HG03196 (cell line): ENCODE measurements at regions not wholly inside any gene's neighbourhood (a gene's known extent, or its start where the extent isn't known, plus 50 kb on each side); places are given as distances from the start of the nearest gene placed in this dataset.

Source experiments
- ATAC-seq: cut with Tn5 transposase; IDR thresholded peaks from one replicate; pipeline ENCODE4 v1.9.1; 2021; ENCODE audit not compliant: unreplicated experiment

GRCh38 chr11:23232652-23233051 is 372.4 kb upstream of the CCDC179 start:
- no peak for ATAC-seq

- ATAC-seq, result no peak
Observed at GRCh38 chr11:23233075-23233474, 372.8 kb upstream of the CCDC179 start.

DNA sequence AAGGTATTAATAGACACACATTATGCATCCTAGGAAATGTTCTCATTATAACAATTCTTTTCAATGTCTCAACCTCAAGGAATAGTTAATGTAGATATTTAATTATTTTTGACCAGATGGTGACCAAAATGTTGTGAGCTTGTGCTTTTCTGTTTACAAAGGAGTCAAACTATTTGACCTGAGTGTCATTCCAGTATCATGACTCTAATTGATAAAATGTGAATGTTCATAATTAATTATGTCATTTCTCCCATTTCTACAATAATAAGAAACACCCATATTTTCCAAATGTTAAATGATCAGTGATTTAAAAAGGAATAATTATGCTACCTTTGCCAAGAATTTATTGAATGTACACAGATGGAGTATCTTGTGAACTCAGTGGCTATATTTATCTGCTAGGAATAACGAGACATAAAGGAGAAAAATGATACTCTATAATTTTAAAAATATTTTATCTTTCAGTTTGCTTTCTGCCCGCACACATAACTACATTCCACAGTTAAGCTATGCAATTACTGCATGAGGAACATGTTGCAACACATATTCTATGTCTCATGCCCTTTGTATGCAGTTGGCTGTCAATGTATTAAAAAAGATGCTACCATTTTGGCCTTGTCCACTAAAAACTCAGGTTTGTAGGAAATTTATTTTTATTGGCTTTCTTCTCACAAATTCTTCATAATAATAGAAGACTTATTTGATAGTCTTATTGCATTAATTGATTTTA is 376.7 kb upstream of the CCDC179 start:
- no peak for ATAC-seq

- ATAC-seq, result no peak
Observed at GRCh38 chr11:23252426-23252825, 392.2 kb upstream of the CCDC179 start.

DNA sequence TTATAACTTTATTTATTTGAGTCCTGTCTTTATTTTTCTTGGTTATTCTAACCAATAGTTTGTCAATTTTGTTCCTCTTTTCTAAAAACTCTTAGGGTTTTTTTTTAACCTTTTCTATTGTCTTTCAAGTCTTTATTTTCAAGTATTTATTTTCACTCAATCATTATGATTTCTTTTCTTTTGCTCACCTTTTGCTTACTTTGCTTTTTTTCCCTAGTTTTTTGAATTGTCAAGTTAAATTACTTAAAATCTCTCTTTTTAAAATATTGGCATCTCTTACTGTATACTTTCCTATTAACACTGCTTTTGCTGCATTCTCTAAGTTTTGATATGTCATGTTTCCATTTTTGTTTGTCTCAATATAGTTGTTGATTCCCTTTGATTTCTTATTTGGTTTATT is 396.8 kb upstream of the CCDC179 start:
- ATAC-seq, result no peak

GRCh38 chr11:23257556-23257955 is 397.3 kb upstream of the CCDC179 start:
- no peak for ATAC-seq

- ATAC-seq, result no peak
Observed at GRCh38 chr11:23263466-23263865, 403.2 kb upstream of the CCDC179 start.

GRCh38 chr11:23272095-23272494 is 411.8 kb upstream of the CCDC179 start:
- no peak for ATAC-seq

GRCh38 chr11:23278121-23278520 is 417.8 kb upstream of the CCDC179 start:
- ATAC-seq, result no peak

DNA sequence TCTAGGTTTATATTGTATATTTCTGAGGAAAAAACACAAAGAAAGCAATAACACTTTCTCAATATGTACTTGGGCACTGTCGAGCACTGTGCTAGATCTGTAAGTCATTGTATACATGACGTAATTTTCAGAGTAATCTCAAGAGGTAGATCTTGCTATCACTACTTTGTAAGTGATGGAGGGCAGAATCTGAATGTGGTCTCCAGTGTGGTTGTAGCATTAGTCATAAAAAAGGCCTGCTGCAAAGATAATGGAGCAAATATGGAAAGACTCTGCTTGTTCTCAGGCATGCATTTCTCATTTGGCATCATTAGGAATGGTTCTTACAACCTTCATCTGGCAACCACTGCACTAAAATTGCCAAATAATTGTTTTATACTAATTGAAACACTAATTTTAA is 419.8 kb upstream of the CCDC179 start:
- no peak for ATAC-seq

DNA sequence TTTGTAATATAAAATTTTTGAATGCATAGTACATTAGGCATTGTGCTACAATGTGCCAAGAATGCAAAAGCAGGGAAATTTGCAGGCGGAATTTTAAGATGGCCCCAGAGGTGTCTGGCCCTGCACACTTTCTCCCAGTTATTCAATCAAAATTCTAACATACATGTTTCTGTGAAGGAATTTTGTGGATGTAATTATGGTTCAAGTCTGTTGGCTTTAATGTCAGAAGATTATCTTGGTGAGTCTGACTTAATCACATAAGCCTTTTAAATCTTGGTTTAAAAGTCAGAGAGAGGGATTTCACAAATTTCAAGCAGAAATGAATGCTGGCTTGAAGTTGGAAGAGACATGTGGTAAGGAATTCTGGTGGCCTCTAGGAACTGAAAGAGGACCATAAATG is 423.4 kb upstream of the CCDC179 start:
- ATAC-seq, result no peak

GRCh38 chr11:23284631-23285030 is 424.4 kb upstream of the CCDC179 start:
- ATAC-seq, result no peak

DNA sequence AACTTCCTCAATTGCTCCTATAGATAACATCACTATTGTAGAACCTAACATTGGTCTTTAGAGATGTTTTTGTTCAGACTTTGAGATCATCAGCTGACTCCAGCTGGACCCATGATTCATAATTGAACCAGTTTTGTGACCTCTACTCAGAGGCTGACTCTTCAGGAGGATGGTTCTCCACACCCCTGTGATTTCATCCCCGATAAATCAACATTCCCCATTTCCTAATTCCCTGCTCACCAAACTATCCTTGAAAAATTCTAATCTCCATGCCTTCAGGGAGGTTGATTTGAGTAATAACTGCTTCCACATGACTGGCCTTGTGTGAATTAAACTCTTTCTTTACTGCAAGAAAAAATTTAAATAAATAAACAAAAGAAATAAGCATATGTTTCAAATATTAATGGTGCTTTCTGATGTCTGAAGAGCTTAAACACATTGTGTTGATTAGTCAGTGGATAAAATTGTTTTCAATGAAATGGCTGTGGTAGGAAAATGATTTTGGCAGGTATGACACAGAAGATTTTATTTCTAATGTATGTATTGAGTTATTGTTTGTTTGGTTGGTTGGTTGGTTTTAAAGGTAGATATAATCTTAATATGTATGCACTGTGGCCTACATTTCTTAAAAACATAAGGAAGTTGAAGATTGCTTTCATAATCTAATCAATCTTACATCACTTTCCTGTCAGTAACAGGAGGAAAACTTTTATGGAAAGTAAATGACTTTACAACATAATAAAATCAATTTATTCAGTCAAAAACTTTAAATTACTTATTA is 427.9 kb upstream of the CCDC179 start:
- ATAC-seq, result no peak

DNA sequence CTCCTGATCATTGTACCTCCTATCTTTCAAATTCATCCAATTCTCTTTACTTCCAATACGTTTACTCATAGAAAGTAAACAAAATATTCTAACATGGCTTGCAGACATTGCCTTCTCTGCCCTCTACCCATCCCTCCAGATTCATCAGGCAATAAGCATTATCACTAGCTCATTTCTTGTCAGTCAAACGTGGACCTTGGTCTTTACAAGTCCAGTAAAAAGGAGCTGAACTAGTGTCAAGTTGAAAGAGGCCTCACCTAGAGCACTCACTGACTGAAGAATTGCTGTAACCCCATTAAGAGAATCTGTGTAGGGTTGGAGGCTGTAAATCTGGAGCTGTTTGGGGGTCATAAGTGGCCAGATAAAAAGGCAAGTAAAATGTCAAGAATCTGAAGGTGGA is 435.0 kb upstream of the CCDC179 start:
- no peak for ATAC-seq

- ATAC-seq, result no peak
Observed at GRCh38 chr11:23308041-23308440, 447.8 kb upstream of the CCDC179 start.

DNA sequence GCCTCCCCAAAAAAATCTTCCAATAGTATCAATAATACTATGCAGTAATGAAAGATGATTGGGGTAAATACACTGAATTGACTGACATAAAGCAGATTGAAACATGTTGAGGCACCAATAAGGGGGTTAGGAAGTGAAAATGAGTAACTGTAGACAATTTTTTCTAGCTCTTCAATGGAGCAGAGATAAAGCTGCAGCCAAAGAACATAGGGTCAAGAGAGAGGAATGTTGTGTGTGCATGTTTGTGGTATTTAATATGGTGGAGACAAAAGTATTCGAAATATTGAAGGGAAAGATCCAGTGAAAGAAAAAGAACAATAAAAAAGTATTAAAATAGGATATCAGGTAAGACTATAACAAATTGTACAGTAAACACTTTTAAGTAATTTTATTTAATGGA is 450.0 kb upstream of the CCDC179 start:
- no peak for ATAC-seq

GRCh38 chr11:23311986-23312940 is 452.0 kb upstream of the CCDC179 start:
- no peak for ATAC-seq

DNA sequence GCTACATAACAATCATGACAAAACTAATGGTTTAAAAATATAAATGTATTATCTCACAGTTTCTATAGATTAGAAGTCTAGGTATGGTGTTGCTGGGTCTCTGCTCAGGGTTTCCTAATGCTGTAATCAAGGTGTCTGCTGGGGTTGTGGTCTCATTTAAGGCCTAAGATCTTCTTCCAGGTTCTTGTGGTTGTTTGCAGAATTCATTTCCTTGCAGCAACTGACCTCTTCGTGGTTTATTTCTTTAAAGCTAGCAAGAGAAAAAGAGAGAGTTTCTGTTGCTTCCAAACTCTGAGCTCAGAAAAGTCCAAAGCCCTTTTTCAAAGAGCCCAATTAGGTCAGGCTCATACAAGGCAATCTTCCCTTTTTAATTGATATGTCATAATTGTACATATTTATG is 452.7 kb upstream of the CCDC179 start:
- no peak for ATAC-seq

- no peak for ATAC-seq
Observed at GRCh38 chr11:23314162-23314561, 453.9 kb upstream of the CCDC179 start.

GRCh38 chr11:23315286-23315685 is 455.0 kb upstream of the CCDC179 start:
- ATAC-seq, result no peak

- no peak for ATAC-seq
Observed at GRCh38 chr11:23317816-23318215, 457.5 kb upstream of the CCDC179 start.
